ENCODE measurements at regions not wholly inside any gene's neighbourhood (a gene's known extent, or its start where the extent isn't known, plus 50 kb on each side); places are given as distances from the start of the nearest gene placed in this dataset.
"Not testable (repeated sequence)": the region's sequence is repeated elsewhere in the genome, so short reads cannot be mapped to it uniquely, and the experiment has no call there.

DNA sequence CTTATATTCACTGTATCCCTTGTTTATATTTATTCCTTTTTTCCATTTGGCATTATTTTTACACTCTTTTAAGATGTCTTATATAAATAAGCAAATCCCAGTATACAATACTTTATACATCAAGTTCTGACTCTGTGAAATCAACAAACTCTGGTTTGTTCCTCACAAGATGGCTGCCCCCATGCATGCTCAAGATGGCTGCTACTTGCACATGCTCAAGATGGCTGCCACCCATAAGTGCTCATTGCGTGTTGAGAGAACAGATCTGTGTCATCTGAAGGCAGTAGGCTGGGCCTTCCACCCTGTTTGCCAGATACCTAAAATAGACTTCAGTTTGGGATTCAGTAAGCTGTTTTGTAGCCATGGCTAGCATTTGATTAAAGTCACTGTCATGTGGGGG lies 666.2 kb downstream of the TYW1 start:
- Histone ChIP-seq H3K27me3 (ENCODE audit: insufficient read depth, low read length) (no peaks in the 10 kb centered on the region), H4K20me1 (ENCODE audit: insufficient read depth, low read length) (no peaks in the 10 kb centered on the region), H3K27ac (ENCODE audit: low read depth, low read length) (no peak overlapping the region), H3K4me2 (ENCODE audit: low read length) (no peak overlapping the region), H3K79me2 (ENCODE audit: insufficient read depth, low read length) (no peaks in the 10 kb centered on the region), H2AFZ (ENCODE audit: low read depth, low read length) (no peak overlapping the region), H3K4me3 (ENCODE audit: insufficient read depth, low read depth, low read length) (no peak overlapping the region), H3K9ac (ENCODE audit: low read length) (no peak overlapping the region), H3K9me3 (ENCODE audit: insufficient read depth, low read depth, low read length) (no peaks in the 10 kb centered on the region), H3K36me3 (ENCODE audit: insufficient read depth, low read length) (no peaks in the 10 kb centered on the region), H3K4me1 (ENCODE audit: insufficient read depth, low read length) (no peaks in the 10 kb centered on the region)
- TF ChIP-seq, protein P1, sequence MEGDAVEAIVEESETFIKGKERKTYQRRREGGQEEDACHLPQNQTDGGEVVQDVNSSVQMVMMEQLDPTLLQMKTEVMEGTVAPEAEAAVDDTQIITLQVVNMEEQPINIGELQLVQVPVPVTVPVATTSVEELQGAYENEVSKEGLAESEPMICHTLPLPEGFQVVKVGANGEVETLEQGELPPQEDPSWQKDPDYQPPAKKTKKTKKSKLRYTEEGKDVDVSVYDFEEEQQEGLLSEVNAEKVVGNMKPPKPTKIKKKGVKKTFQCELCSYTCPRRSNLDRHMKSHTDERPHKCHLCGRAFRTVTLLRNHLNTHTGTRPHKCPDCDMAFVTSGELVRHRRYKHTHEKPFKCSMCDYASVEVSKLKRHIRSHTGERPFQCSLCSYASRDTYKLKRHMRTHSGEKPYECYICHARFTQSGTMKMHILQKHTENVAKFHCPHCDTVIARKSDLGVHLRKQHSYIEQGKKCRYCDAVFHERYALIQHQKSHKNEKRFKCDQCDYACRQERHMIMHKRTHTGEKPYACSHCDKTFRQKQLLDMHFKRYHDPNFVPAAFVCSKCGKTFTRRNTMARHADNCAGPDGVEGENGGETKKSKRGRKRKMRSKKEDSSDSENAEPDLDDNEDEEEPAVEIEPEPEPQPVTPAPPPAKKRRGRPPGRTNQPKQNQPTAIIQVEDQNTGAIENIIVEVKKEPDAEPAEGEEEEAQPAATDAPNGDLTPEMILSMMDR (IDR thresholded peaks at IDR 0.05; ENCODE audit: insufficient read depth, low read depth, low read length), result no peak
- no peak for TF ChIP-seq EZH2 (IDR thresholded peaks at IDR 0.05; ENCODE audit: insufficient read depth, low read length)
- FAIRE-seq, result no peak
- H3K27ac Mint-ChIP-seq (ENCODE audit: unreplicated experiment), result no peak overlapping the region
- H3K36me3 Mint-ChIP-seq (ENCODE audit: low read depth, unreplicated experiment), result no peaks in the 10 kb centered on the region
- H3K4me1 Mint-ChIP-seq (ENCODE audit: low read depth, unreplicated experiment), result no peaks in the 10 kb centered on the region
- DNase-seq (ENCODE audit: low read depth), result no peak
- no peak overlapping the region for H3K4me3 Mint-ChIP-seq (ENCODE audit: unreplicated experiment)
- peaks cover 4% of the 10 kb centered on the region for H3K9me3 Mint-ChIP-seq (ENCODE audit: unreplicated experiment)
- H3K27me3 Mint-ChIP-seq (ENCODE audit: low read depth, unreplicated experiment), result no peaks in the 10 kb centered on the region

DNA sequence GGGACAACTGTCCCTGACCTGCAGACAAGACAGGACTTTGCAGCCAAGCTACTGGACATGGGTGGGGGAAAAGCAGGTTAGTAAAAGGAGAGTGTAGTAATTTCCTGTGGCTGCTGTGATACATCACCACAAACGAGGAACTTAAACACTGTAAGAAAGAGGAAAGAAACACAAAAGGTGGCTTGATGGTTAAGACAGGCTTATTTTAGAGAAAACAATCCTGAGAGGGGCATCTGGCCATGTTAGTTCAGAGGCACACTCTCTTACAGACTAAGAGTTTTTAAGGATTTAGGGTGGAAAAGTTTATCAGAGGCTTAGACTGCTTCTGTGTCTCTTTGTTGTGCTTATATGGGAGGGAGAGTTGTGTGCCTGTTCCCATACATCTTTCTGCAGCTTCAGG lies 667.0 kb downstream of the TYW1 start:
- H3K79me2 ChIP-seq (ENCODE audit: insufficient read depth, low read length), result no peaks in the 10 kb centered on the region
- DNase-seq (ENCODE audit: low read depth) (no peak), FAIRE-seq (no peak)
- H3K9me3 Mint-ChIP-seq (ENCODE audit: unreplicated experiment), result peaks cover 4% of the 10 kb centered on the region
- no peaks in the 10 kb centered on the region for H3K36me3 ChIP-seq (ENCODE audit: insufficient read depth, low read length)
- no peaks in the 10 kb centered on the region for H4K20me1 ChIP-seq (ENCODE audit: insufficient read depth, low read length)
- H3K9ac ChIP-seq (ENCODE audit: low read length), result no peak overlapping the region
- no peak overlapping the region for H3K4me2 ChIP-seq (ENCODE audit: low read length)
- no peak overlapping the region for H3K4me3 Mint-ChIP-seq (ENCODE audit: unreplicated experiment)
- no peaks in the 10 kb centered on the region for H3K27me3 Mint-ChIP-seq (ENCODE audit: low read depth, unreplicated experiment)
- no peaks in the 10 kb centered on the region for H3K27me3 ChIP-seq (ENCODE audit: insufficient read depth, low read length)
- no peaks in the 10 kb centered on the region for H3K9me3 ChIP-seq (ENCODE audit: insufficient read depth, low read depth, low read length)
- no peak for TF ChIP-seq EZH2 (IDR thresholded peaks at IDR 0.05; ENCODE audit: insufficient read depth, low read length)
- TF ChIP-seq, protein P1 (IDR thresholded peaks at IDR 0.05; ENCODE audit: insufficient read depth, low read depth, low read length), result no peak
- no peak overlapping the region for H3K27ac ChIP-seq (ENCODE audit: low read depth, low read length)
- no peaks in the 10 kb centered on the region for H3K4me1 Mint-ChIP-seq (ENCODE audit: low read depth, unreplicated experiment)
- H3K4me1 ChIP-seq (ENCODE audit: insufficient read depth, low read length), result no peaks in the 10 kb centered on the region
- H3K27ac Mint-ChIP-seq (ENCODE audit: unreplicated experiment), result no peak overlapping the region
- no peak overlapping the region for H2AFZ ChIP-seq (ENCODE audit: low read depth, low read length)
- H3K36me3 Mint-ChIP-seq (ENCODE audit: low read depth, unreplicated experiment), result no peaks in the 10 kb centered on the region
- H3K4me3 ChIP-seq (ENCODE audit: insufficient read depth, low read depth, low read length), result no peak overlapping the region

DNA sequence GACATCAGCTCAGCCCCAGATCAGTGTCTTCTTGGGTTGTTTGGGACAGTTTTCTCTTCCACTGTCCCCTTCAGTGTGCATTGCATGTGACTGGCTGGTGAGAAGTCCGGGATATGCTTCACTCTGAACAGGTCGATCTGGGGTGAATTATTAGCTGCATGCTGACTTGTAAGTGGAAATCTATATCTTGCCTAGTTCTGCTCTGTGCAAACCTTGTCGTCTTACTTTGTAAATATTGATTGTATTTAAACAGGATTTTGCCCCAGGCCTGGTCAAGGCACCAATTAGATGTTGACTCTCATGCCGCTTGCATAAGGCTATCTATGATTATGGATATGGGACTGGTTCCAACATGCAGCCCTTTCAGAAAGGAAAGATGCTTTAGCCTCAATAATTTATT lies 669.7 kb downstream of the TYW1 start:
- not testable (repeated sequence) for H3K27me3 Mint-ChIP-seq (ENCODE audit: low read depth, unreplicated experiment); H3K4me3 ChIP-seq (ENCODE audit: insufficient read depth, low read depth, low read length); H3K4me3 Mint-ChIP-seq (ENCODE audit: unreplicated experiment); H2AFZ ChIP-seq (ENCODE audit: low read depth, low read length); H3K9me3 Mint-ChIP-seq (ENCODE audit: unreplicated experiment); H3K79me2 ChIP-seq (ENCODE audit: insufficient read depth, low read length); H3K36me3 Mint-ChIP-seq (ENCODE audit: low read depth, unreplicated experiment); DNase-seq (ENCODE audit: low read depth); H3K4me1 Mint-ChIP-seq (ENCODE audit: low read depth, unreplicated experiment); H3K4me1 ChIP-seq (ENCODE audit: insufficient read depth, low read length); FAIRE-seq; H3K27ac Mint-ChIP-seq (ENCODE audit: unreplicated experiment); H3K9ac ChIP-seq (ENCODE audit: low read length); H3K9me3 ChIP-seq (ENCODE audit: insufficient read depth, low read depth, low read length); H3K4me2 ChIP-seq (ENCODE audit: low read length); H3K27ac ChIP-seq (ENCODE audit: low read depth, low read length); H3K27me3 ChIP-seq (ENCODE audit: insufficient read depth, low read length); H3K36me3 ChIP-seq (ENCODE audit: insufficient read depth, low read length); H4K20me1 ChIP-seq (ENCODE audit: insufficient read depth, low read length)

Data from astrocyte (in vitro differentiated cells and primary cell).